Glomerular visceral epithelial cell (primary cell): ENCODE measurements at regions not wholly inside any gene's neighbourhood (a gene's known extent, or its start where the extent isn't known, plus 50 kb on each side); places are given as distances from the start of the nearest gene placed in this dataset.

Source experiments
- DNase-seq: peaks from one replicate; pipeline ENCODE4 v3.0.0-alpha.2; 2016; ENCODE audit errors: extremely low spot score

- DNase-seq: no peak
Observed at GRCh38 chr6:121499666-121500065, 64.2 kb downstream of the GJA1 start.

DNA sequence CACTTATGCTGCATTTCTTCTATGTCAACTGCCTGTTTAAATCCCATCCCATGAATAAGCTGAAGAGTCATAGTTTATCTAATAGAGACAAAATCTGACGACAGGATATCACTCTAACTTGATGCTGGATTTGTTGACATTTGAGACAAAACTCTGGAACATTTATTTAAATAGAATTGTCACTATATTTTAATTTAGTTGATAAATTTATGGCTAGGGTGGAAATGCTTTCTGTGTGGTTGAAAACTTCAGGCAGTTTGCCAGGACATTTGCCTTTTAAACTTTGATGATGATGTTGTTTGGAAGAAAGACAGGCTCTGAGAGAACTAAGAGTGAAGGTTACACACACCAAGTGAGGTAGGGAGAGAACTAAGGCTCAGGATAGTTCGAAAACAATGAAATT lies 68.1 kb downstream of the GJA1 start:
- DNase-seq: no peak

- DNase-seq: peak; percentile 66
Observed at GRCh38 chr6:121504227-121504626, 68.8 kb downstream of the GJA1 start.

DNA sequence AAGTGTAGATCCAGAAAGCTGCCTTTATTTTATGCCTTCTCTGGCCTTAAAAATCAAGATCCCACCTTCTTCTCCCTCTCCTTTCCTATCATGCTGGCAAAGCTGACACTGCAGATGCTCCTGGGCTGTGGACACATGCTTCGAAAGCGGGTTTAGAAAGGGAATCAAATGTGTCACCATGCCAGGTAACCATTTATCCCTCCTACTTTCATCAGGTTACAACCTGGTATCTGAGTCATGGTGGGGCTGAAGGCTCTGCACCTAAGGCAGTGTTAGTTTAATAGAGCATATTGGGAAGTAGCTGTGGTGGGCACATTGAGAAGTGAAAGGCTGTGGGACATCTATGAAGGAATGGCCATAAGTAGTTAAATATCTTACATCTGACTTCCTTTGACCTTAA lies 69.8 kb downstream of the GJA1 start:
- DNase-seq: no peak

- DNase-seq: peak; percentile 70
Observed at GRCh38 chr6:121506761-121507754, 71.6 kb downstream of the GJA1 start.

- DNase-seq: peak; percentile 18
Observed at GRCh38 chr6:121510568-121511177, 75.2 kb downstream of the GJA1 start.

DNA sequence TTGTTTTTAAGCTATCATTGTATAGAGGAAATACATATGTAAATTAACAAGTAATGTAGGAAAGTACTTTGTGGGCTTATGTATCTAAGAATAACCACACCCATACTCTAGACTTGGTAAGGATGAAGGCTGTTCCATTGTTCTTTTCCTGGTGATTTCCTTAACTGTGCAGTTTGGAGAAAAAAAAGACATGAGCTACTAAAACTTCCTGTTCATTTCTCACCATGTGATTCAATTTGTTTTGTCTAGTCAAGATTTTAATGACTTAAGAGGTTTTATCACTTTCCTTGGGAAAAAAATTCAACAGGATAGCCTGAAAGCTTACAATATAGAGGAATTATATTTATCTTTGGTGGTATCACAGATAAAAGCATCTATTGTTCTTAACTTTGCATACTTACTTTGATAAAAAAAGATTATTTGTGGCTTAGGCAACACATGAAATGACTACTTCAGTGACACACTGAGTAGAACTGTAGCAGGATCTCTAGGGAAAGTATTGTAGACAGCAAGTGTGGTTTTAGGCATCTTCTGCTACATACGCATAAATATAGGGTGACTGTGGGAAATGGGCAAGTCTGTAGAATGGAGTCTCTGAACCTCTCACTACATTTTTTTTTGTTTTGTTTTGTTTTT lies 80.3 kb downstream of the GJA1 start:
- no peak for DNase-seq

DNA sequence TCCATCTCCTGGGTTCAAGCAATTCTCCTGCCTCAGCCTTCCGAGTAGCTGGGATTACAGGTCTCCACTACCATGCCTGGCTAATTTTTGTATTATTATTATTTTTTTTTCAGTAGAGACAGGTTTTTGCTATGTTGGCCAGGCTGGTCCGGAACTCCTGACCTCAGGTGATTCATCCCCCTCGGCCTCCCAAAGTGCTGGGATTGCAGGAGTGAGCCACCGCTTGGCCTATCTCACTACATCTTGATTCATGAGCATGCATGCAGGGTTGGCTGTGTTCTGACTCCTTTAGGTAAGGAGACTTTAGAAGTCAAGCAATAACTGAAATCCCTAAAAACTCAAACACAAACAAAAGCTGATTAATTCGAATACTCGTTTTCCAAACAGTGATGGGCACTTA lies 80.9 kb downstream of the GJA1 start:
- peak; percentile 54 for DNase-seq

- peak; percentile 88 for DNase-seq
Observed at GRCh38 chr6:121520337-121521163, 85.1 kb downstream of the GJA1 start.

GRCh38 chr6:121521164-121521555 lies 85.7 kb downstream of the GJA1 start:
- DNase-seq: no peak

DNA sequence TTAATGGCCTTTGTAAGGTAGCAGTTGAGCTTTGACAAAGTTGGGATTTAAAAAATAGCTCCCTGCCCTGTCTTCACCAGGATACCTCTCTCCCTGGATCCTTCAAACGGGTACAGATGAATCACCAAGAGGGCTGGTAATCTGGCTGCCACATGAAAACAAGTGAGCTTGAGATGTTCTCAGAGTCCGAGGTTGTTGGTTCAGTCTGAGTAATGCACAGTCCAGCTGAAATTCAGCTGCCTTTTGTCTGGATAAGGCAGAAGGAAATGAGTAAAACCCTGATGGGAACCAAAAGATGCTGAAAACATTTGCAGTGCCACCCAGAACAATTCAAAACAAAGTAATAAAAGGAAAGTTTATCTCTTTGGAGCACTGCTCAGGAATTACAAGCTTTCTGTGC lies 86.8 kb downstream of the GJA1 start:
- peak; percentile 88 for DNase-seq

DNA sequence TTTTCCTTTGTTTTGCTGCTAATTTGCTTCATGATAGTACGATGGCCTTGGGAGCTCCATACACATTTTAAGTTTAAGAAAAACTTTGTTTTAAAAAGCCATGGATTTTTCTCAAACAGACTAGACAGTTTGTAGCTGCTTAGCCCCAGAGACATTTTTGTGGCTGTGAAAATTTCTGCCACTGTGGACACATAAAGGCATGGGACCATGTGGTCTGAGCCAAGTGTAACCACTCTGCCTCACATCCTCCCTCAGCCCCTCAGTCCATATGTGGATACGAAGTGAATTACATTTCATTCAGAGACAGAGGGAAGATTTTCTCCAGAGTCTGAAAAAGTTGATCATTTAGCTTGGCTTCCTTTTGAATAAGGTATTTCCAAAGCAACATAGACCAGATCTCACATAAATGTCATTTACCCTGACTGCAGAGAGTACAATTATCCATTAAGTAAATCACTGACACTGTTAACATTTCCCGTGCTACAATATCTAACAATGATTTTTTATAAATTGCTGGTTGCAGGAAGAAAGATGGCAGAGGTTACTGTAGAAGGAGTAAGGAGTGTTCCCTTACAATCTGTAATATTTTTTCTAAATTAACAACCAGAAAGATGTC lies 87.4 kb downstream of the GJA1 start:
- DNase-seq: peak; percentile 58

- DNase-seq: no peak
Observed at GRCh38 chr6:121523628-121524027, 88.2 kb downstream of the GJA1 start.

- DNase-seq: no peak
Observed at GRCh38 chr6:121526282-121526681, 90.8 kb downstream of the GJA1 start.

- DNase-seq: no peak
Observed at GRCh38 chr6:121531658-121532169, 96.3 kb downstream of the GJA1 start.

- no peak for DNase-seq
Observed at GRCh38 chr6:121533321-121533841, 97.9 kb downstream of the GJA1 start.

GRCh38 chr6:121535777-121536176 lies 100.3 kb downstream of the GJA1 start:
- no peak for DNase-seq

- DNase-seq: no peak
Observed at GRCh38 chr6:121536345-121536744, 100.9 kb downstream of the GJA1 start.

DNA sequence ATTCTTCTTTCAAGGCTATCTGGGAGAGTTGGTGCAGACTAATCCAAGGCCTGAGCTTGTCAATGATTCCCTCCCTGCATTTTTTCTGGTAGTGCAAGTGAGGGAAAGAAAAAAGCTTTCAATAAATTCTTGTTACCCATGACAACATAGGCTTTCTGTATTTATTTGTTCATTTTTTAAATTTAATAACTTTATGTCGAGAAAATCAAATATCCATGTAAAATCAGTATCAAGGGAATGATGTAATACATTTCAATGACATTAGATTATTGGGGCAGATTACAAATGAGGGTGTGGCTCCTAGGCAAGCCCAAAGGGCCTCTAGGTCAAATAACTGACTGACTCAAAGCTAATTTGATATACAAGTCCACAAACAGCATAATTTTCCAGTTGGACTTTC lies 104.0 kb downstream of the GJA1 start:
- no peak for DNase-seq

- no peak for DNase-seq
Observed at GRCh38 chr6:121540210-121540609, 104.8 kb downstream of the GJA1 start.

GRCh38 chr6:121544691-121545090 lies 109.2 kb downstream of the GJA1 start:
- no peak for DNase-seq
